PC-3 (cell line): ENCODE measurements at regions not wholly inside any gene's neighbourhood (a gene's known extent, or its start where the extent isn't known, plus 50 kb on each side); places are given as distances from the start of the nearest gene placed in this dataset.

Experiments
- ATAC-seq: fragments of 200-7000 bp; cut with Tn5 transposase; 2 replicates; pipeline ENCODE4 v1.9.1; 2020; ENCODE audit warnings: mild to moderate bottlenecking, moderate library complexity
- BruUV-seq: library from RNA; stranded (reverse); fragments of 400-500 nt; replicated peaks from 2 replicates; lab custom pipeline; 2021; lab: Mats Ljungman, UMichigan
- CTCF ChIA-PET: fragments of 300-600 bp; sonication (Branson Sonifier 250); formaldehyde crosslinking; loops from one replicate; lab custom pipeline; 2022; ENCODE audit warnings: antibody characterized with exemption; lab: Charles Lee
- POLR2A ChIA-PET: fragments of 300-600 bp; sonication (Branson Sonifier 250); formaldehyde crosslinking; loops from one replicate; lab custom pipeline; 2022; ENCODE audit warnings: antibody characterized with exemption; ENCODE audit not compliant: unreplicated experiment; lab: Charles Lee
- DNase-seq: peaks from one replicate; pipeline ENCODE4 v3.0.0-alpha.2; 2015
- H2AFZ ChIP-seq: fragments of 300-600 bp; sonication (generic); 2 replicates; pipeline ENCODE4 v1.6.0; 2016; ENCODE audit warnings: antibody characterized with exemption, low read length
- H3F3A ChIP-seq: fragments of 300-600 bp; sonication (generic); one replicate; pipeline ENCODE4 v1.6.0; 2017; ENCODE audit warnings: antibody characterized with exemption, low read length, control low read depth, mild to moderate bottlenecking; ENCODE audit not compliant: unreplicated experiment
- H3K27ac ChIP-seq: fragments of 300-600 bp; sonication (generic); 2 replicates; pipeline ENCODE4 v1.5.1; 2016; ENCODE audit warnings: mild to moderate bottlenecking, low read length
- H3K27me3 ChIP-seq: fragments of 300-600 bp; sonication (generic); 2 replicates; pipeline ENCODE4 v1.6.1; 2016; ENCODE audit warnings: low read length, mixed read lengths
- H3K36me3 ChIP-seq: fragments of 300-600 bp; sonication (generic); 2 replicates; pipeline ENCODE4 v1.6.1; 2016; ENCODE audit warnings: low read depth, mixed run types, low read length, mixed read lengths
- H3K4me1 ChIP-seq: fragments of 300-600 bp; sonication (generic); 2 replicates; pipeline ENCODE4 v1.5.1; 2016; ENCODE audit warnings: low read length; ENCODE audit not compliant: insufficient read depth
- H3K4me2 ChIP-seq: fragments of 300-600 bp; sonication (generic); 2 replicates; pipeline ENCODE4 v1.6.0; 2016; ENCODE audit warnings: low read length
- H3K4me3 ChIP-seq: fragments of 300-600 bp; sonication (generic); 2 replicates; pipeline ENCODE4 v1.5.1; 2016; ENCODE audit warnings: mild to moderate bottlenecking, low read length, mixed read lengths
- H3K79me2 ChIP-seq: fragments of 300-600 bp; sonication (generic); 2 replicates; pipeline ENCODE4 v1.6.1; 2017; ENCODE audit warnings: low read length, mixed read lengths
- H3K9ac ChIP-seq: fragments of 300-600 bp; sonication (generic); 2 replicates; pipeline ENCODE4 v1.6.0; 2016; ENCODE audit warnings: mild to moderate bottlenecking, low read length
- H3K9me2 ChIP-seq: fragments of 300-600 bp; sonication (generic); replicated peaks from 2 replicates; pipeline ENCODE4 v1.6.1; 2016; ENCODE audit warnings: mixed run types, low read length, mixed read lengths
- H3K9me3 ChIP-seq: fragments of 300-600 bp; sonication (generic); 2 replicates; pipeline ENCODE4 v1.6.1; 2016; ENCODE audit warnings: low read length, mixed read lengths
- H4K20me1 ChIP-seq: fragments of 300-600 bp; sonication (generic); 2 replicates; pipeline ENCODE4 v1.6.1; 2016; ENCODE audit warnings: low read length, mixed read lengths
- CTCF ChIP-seq: fragments of 300-600 bp; sonication (generic); conservative IDR thresholded peaks from 2 replicates; pipeline ENCODE4 v1.5.1; 2017; ENCODE audit warnings: antibody characterized with exemption, low read depth, mild to moderate bottlenecking, low read length
- EZH2 ChIP-seq: fragments of 300-600 bp; sonication (generic); IDR thresholded peaks from one replicate; pipeline ENCODE4 v1.6.1; 2017; ENCODE audit warnings: antibody characterized with exemption, mild to moderate bottlenecking, low read length; ENCODE audit not compliant: unreplicated experiment
- EZH2phosphoT487 ChIP-seq: fragments of 300-600 bp; sonication (generic); IDR thresholded peaks from 2 replicates; pipeline ENCODE4 v1.6.1; 2018; ENCODE audit warnings: mild to moderate bottlenecking, antibody characterized with exemption, low read length, borderline replicate concordance
- intact Hi-C: fragments of 100-400 bp; cut with micrococcal nuclease; formaldehyde crosslinking; loops from 2 replicates; pipeline ENCODE4 v1.9.0; 2023

GRCh38 chr4:3706565-3707422 lies 59.4 kb upstream of the ADRA2C start:
- intact Hi-C loops: no loop called here
- H3K4me3 ChIP-seq: no peak overlapping the region
- TF ChIP-seq EZH2phosphoT487: no peak
- no peak for TF ChIP-seq EZH2
- TF ChIP-seq CTCF: no peak
- no peaks in the 10 kb centered on the region for H3K4me1 ChIP-seq
- ChIA-PET POLR2A (no interaction called here), CTCF (no interaction called here)
- ATAC-seq: no peak
- peaks cover 55% of the 10 kb centered on the region for H3K27me3 ChIP-seq
- H3K4me2 ChIP-seq: no peak overlapping the region
- no peaks in the 10 kb centered on the region for H3F3A ChIP-seq
- no peak overlapping the region for H3K27ac ChIP-seq
- DNase-seq: no peak
- H4K20me1 ChIP-seq: no peaks in the 10 kb centered on the region
- H3K79me2 ChIP-seq: no peaks in the 10 kb centered on the region
- no peaks in the 10 kb centered on the region for H3K36me3 ChIP-seq
- H3K9ac ChIP-seq: no peak overlapping the region
- BruUV-seq: no TSS peak
- no peak overlapping the region for H2AFZ ChIP-seq
- H3K9me2 ChIP-seq: no peaks in the 10 kb centered on the region
- H3K9me3 ChIP-seq: no peaks in the 10 kb centered on the region

- Histone ChIP-seq H3K79me2 (no peaks in the 10 kb centered on the region), H3K27ac (no peak overlapping the region), H3K4me2 (no peak overlapping the region), H3K9me3 (no peaks in the 10 kb centered on the region), H3K27me3 (peaks cover 59% of the 10 kb centered on the region), H3K9ac (no peak overlapping the region), H3K9me2 (no peaks in the 10 kb centered on the region), H3K4me3 (no peak overlapping the region), H2AFZ (no peak overlapping the region), H3K4me1 (no peaks in the 10 kb centered on the region), H3K36me3 (no peaks in the 10 kb centered on the region), H3F3A (no peaks in the 10 kb centered on the region), H4K20me1 (no peaks in the 10 kb centered on the region)
- TF ChIP-seq EZH2phosphoT487 (no peak), EZH2 (no peak), CTCF (no peak)
- ChIA-PET POLR2A (no interaction called here), CTCF (no interaction called here)
- DNase-seq: no peak
- ATAC-seq: no peak
- no TSS peak for BruUV-seq
- intact Hi-C loops: no loop called here
These were observed 60.1 kb upstream of the ADRA2C start for GRCh38 chr4:3706111-3706511.
